K562 (cell line): ENCODE measurements at regions not wholly inside any gene's neighbourhood (a gene's known extent, or its start where the extent isn't known, plus 50 kb on each side); places are given as distances from the start of the nearest gene placed in this dataset.

Experiments
- ATAC-seq: fragments of 200-7000 bp; cut with Tn5 transposase; 3 replicates; pipeline ENCODE4 v1.9.1; 2020; ENCODE audit warnings: moderate library complexity
- BruUV-seq: library from RNA; stranded (reverse); fragments of 400-500 nt; replicated peaks from 2 replicates; lab custom pipeline; 2021; lab: Mats Ljungman, UMichigan
- CTCF ChIA-PET: fragments of 300-600 bp; formaldehyde crosslinking; extraction: SDS; loops from one replicate; lab custom pipeline; 2021; ENCODE audit warnings: low intra/inter-chr PET ratio; lab: Yijun Ruan, JAX
- POLR2A ChIA-PET: fragments of 300-600, 350-650 bp; sonication (Branson Sonifier 250); formaldehyde crosslinking; extraction: SDS; loops from one replicate; lab custom pipeline; 2021; ENCODE audit warnings: antibody characterized with exemption, inconsistent platforms; lab: Yijun Ruan, JAX
- DNase-seq, 4 experiments: peaks; one replicate each; pipeline versions ENCODE4 v3.0.0 to v3.0.0-alpha.2; 2011 to 2018; ENCODE audit warnings: low spot score in 3 of 4, mixed read lengths in 3 of 4; ENCODE audit errors: extremely low read depth in 1 of 4
- FAIRE-seq: peaks from 2 replicates; lab custom pipeline; 2011; peaks lifted over from hg19 to GRCh38; lab: Jason Lieb, UNC
- H2AFZ ChIP-seq: 2 replicates; pipeline ENCODE4 v1.6.0; 2011; ENCODE audit warnings: low read depth, low read length, control low read depth, inconsistent platforms
- H3K27ac ChIP-seq: fragments of 200-600 bp; 3 replicates; pipeline ENCODE4 v1.8.0; 2011; ENCODE audit warnings: low read depth, mild to moderate bottlenecking, control low read depth, inconsistent platforms, low read length, moderate library complexity, mixed read lengths; ENCODE audit errors: extremely low read depth
- H3K27me3 ChIP-seq, 2 experiments: fragments of 300-600 bp in 1 of 2; 2 replicates in 1 of 2; 3 replicates in 1 of 2; pipeline versions ENCODE4 v1.6.0 to v1.8.0; 2011; ENCODE audit warnings: inconsistent platforms in 2 of 2, low read length in 2 of 2, mild to moderate bottlenecking in 1 of 2, mixed read lengths in 1 of 2, moderate library complexity in 1 of 2; ENCODE audit not compliant: control insufficient read depth in 2 of 2, insufficient read depth in 2 of 2
- H3K36me3 ChIP-seq: fragments of 300-600 bp; 3 replicates; pipeline ENCODE4 v1.8.0; 2011; ENCODE audit warnings: mild to moderate bottlenecking, low read length, inconsistent platforms; ENCODE audit not compliant: control insufficient read depth, insufficient read depth
- H3K4me1 ChIP-seq, 2 experiments: fragments of 200-600 bp in 1 of 2; replicated peaks in 1 of 2; 2 replicates in 1 of 2; 3 replicates in 1 of 2; pipeline versions ENCODE4 v1.5.1 to v1.8.0; 2011; ENCODE audit warnings: inconsistent platforms in 2 of 2, low read length in 2 of 2, mild to moderate bottlenecking in 1 of 2, mixed read lengths in 1 of 2, moderate library complexity in 1 of 2; ENCODE audit not compliant: control insufficient read depth in 2 of 2, insufficient read depth in 2 of 2
- H3K4me2 ChIP-seq: 2 replicates; pipeline ENCODE4 v1.6.1; 2011; ENCODE audit warnings: low read length, control low read depth, inconsistent platforms, mixed read lengths; ENCODE audit not compliant: insufficient read depth
- H3K4me3 ChIP-seq: fragments of 200-600 bp; sonication (generic), shearing (Covaris generic); 2 replicates; pipeline ENCODE4 v1.5.1; 2016; ENCODE audit warnings: control low read depth, inconsistent platforms
- H3K79me2 ChIP-seq: fragments of 200-600 bp; 3 replicates; pipeline ENCODE4 v1.8.0; 2011; ENCODE audit warnings: low read length, inconsistent platforms; ENCODE audit not compliant: control insufficient read depth, insufficient read depth
- H3K9ac ChIP-seq, 2 experiments: 2 replicates each; pipeline versions ENCODE4 v1.6.0 to v1.6.1; 2011; ENCODE audit warnings: low read depth in 2 of 2, low read length in 2 of 2, control low read depth in 1 of 2, inconsistent platforms in 1 of 2, mild to moderate bottlenecking in 1 of 2, mixed read lengths in 1 of 2; ENCODE audit not compliant: insufficient read depth in 1 of 2
- H3K9me1 ChIP-seq: one replicate; pipeline ENCODE4 v1.6.0; 2011; ENCODE audit warnings: inconsistent platforms, mild to moderate bottlenecking, low read length, moderate library complexity; ENCODE audit not compliant: control insufficient read depth, insufficient read depth
- H3K9me3 ChIP-seq: replicated peaks from 2 replicates; pipeline ENCODE4 v1.5.1; 2011; ENCODE audit warnings: low read depth, low read length, inconsistent platforms; ENCODE audit not compliant: control insufficient read depth, insufficient read depth
- H4K20me1 ChIP-seq: replicated peaks from 2 replicates; pipeline ENCODE4 v1.6.1; 2011; ENCODE audit warnings: low read length, inconsistent platforms, mixed read lengths; ENCODE audit not compliant: control insufficient read depth, insufficient read depth
- ARNT ChIP-seq, 2 experiments: fragments of 450-650 bp; IDR thresholded peaks; 2 replicates each; pipeline ENCODE4 v1.6.1; 2016; ENCODE audit warnings: mild to moderate bottlenecking in 1 of 2
- ELK1 ChIP-seq: sonication (generic); formaldehyde crosslinking; IDR thresholded peaks from 2 replicates; pipeline ENCODE4 v1.8.1; 2022; ENCODE audit warnings: missing genetic modification reagents
- HEY1 ChIP-seq: fragments of 250-450 bp; sonication (Bioruptor Pico); IDR thresholded peaks from 2 replicates; pipeline ENCODE4 v1.5.0; 2020; ENCODE audit warnings: mild to moderate bottlenecking, moderate library complexity, borderline replicate concordance
- HNRNPUL1 ChIP-seq: fragments of 200-400 bp; formaldehyde crosslinking; IDR thresholded peaks from 2 replicates; pipeline ENCODE4 v1.6.1; 2017; ENCODE audit warnings: low read length
- IRF2 ChIP-seq: sonication (generic); formaldehyde crosslinking; IDR thresholded peaks from 2 replicates; pipeline ENCODE4 v1.8.1; 2022; ENCODE audit warnings: mild to moderate bottlenecking, missing genetic modification reagents
- KDM1A ChIP-seq, 2 experiments: fragments of 450-650 bp; IDR thresholded peaks; 2 replicates each; pipeline ENCODE4 v1.6.1; 2016; ENCODE audit warnings: mild to moderate bottlenecking in 2 of 2
- PHB ChIP-seq: fragments of 250-450 bp; sonication (Bioruptor Pico); IDR thresholded peaks from 2 replicates; pipeline ENCODE4 v1.5.0; 2021
- PML ChIP-seq: IDR thresholded peaks from 2 replicates; pipeline ENCODE4 v1.6.1; 2012; ENCODE audit warnings: low read length, inconsistent platforms
- POLR2AphosphoS2 ChIP-seq: IDR thresholded peaks from 2 replicates; pipeline ENCODE4 v1.6.1; 2012; ENCODE audit warnings: low read length, improper control_type of control experiment
- SMAD4 ChIP-seq: fragments of 250-450 bp; sonication (Bioruptor Pico); conservative IDR thresholded peaks from 2 replicates; pipeline ENCODE4 v1.8.0; 2021; ENCODE audit warnings: inconsistent platforms, mild to moderate bottlenecking, moderate library complexity
- STAT6 ChIP-seq: sonication (generic); formaldehyde crosslinking; IDR thresholded peaks from 2 replicates; pipeline ENCODE4 v1.8.1; 2023; ENCODE audit warnings: mild to moderate bottlenecking, missing genetic modification reagents
- TCF3 ChIP-seq: sonication (generic); formaldehyde crosslinking; IDR thresholded peaks from 2 replicates; pipeline ENCODE4 v1.4.0; 2020; ENCODE audit warnings: mild to moderate bottlenecking, missing genetic modification reagents
- ZBTB11 ChIP-seq, 3 experiments: fragments of 200-800 bp in 1 of 3; fragments of 250-450 bp in 1 of 3; fragments of 450-650 bp in 1 of 3; sonication (Bioruptor Pico) in 1 of 3; sonication (Bioruptor generic) in 1 of 3; formaldehyde crosslinking in 1 of 3; IDR thresholded peaks; 2 replicates each; pipeline versions ENCODE4 v1.6.1 to v1.8.0; 2016 to 2022; ENCODE audit warnings: mild to moderate bottlenecking in 2 of 3, missing genetic modification characterization in 2 of 3, missing compliant biosample characterization in 1 of 3, moderate library complexity in 1 of 3
- ZNF561 ChIP-seq: fragments of 450-650 bp; formaldehyde crosslinking; conservative IDR thresholded peaks from 2 replicates; pipeline ENCODE4 v1.4.0; 2020; ENCODE audit warnings: mild to moderate bottlenecking, moderate library complexity
- ZNF778 ChIP-seq: fragments of 450-650 bp; formaldehyde crosslinking; IDR thresholded peaks from 2 replicates; pipeline ENCODE4 v1.4.0; 2020; ENCODE audit warnings: mild to moderate bottlenecking, moderate library complexity
- WGBS: fragments of 100-300 bp; shearing (Covaris generic); methylation state at CpG from one replicate; pipeline ENCODE4 v1.1.6; 2016; ENCODE audit warnings: low coverage, mixed read lengths; ENCODE audit not compliant: insufficient coverage; ENCODE audit errors: missing lambda C conversion rate; 5-methylcytosine and 5-hydroxymethylcytosine counted together
- in situ Hi-C: fragments of 300-500 bp; cut with MboI; formaldehyde crosslinking; loops from 4 replicates; pipeline ENCODE4 v1.15.0; 2018; ENCODE audit warnings: inconsistent platforms, mixed read lengths
- intact Hi-C: fragments of 100-400 bp; cut with micrococcal nuclease; formaldehyde crosslinking; loops from 2 replicates; pipeline ENCODE4 v1.14.2; 2022

- Histone ChIP-seq H3K4me2 (no peak overlapping the region), H3K36me3 (no peaks in the 10 kb centered on the region), H2AFZ (no peak overlapping the region), H3K27ac (no peak overlapping the region), H3K9me3 (no peaks in the 10 kb centered on the region), H3K9ac (no peak overlapping the region), H3K4me1 (no peaks in the 10 kb centered on the region; a peak in 1 of 5 replicates), H3K4me3 (no peak overlapping the region), H4K20me1 (no peaks in the 10 kb centered on the region; the same call in 1 of the 2 replicates), H3K27me3 (peaks cover 2 to 13% of the 10 kb centered on the region in 2 experiments; a peak in 3 of 5 replicates), H3K9me1 (no peaks in the 10 kb centered on the region), H3K79me2 (no peaks in the 10 kb centered on the region)
- FAIRE-seq (no peak), ATAC-seq (no peak), DNase-seq (no peak)
- intact Hi-C loops (no loop called here), in situ Hi-C loops (no loop called here)
- POLR2A ChIA-PET = interaction anchor here (0.6 to 0.8 kb wide), 2 partner anchors 1562 to 1654 kb away, joined by 3 to 4 read pairs; no protein-coding TSS in a partner anchor
- BruUV-seq = no TSS peak
- CTCF ChIA-PET = no interaction called here
- 0% methylated on average over 11 of the region's 11 CpGs for WGBS
- TF ChIP-seq ZNF778 (CRISPR knock-in tag) (no peak), ZNF561 (CRISPR knock-in tag) (no peak), ELK1 (CRISPR knock-in tag) (no peak), SMAD4 (CRISPR knock-in tag) (no peak), TCF3 (CRISPR knock-in tag) (no peak), HEY1 (CRISPR knock-in tag) (no peak), HNRNPUL1 (no peak), KDM1A (IDR thresholded peaks at IDR 0.05) (no peak), ZBTB11 (CRISPR knock-in tag; IDR thresholded peaks at IDR 0.05) (no peak), STAT6 (CRISPR knock-in tag) (no peak), ARNT (IDR thresholded peaks at IDR 0.05) (no peak), POLR2AphosphoS2 (no peak), PHB (CRISPR knock-in tag) (no peak), IRF2 (no peak), PML (no peak)
These were observed 159.9 kb downstream of the SOX4 start for GRCh38 chr6:21753241-21754108.
